HG02885 (cell line): ENCODE measurements at regions not wholly inside any gene's neighbourhood (a gene's known extent, or its start where the extent isn't known, plus 50 kb on each side); places are given as distances from the start of the nearest gene placed in this dataset.

Experiments
- ATAC-seq: cut with Tn5 transposase; IDR thresholded peaks from one replicate; pipeline ENCODE4 v1.9.1; 2021; ENCODE audit warnings: mild to moderate bottlenecking; ENCODE audit not compliant: unreplicated experiment, poor library complexity

- ATAC-seq: no peak
Observed at GRCh38 chr1:116230712-116231111, 119.5 kb downstream of the MAB21L3 start.

DNA sequence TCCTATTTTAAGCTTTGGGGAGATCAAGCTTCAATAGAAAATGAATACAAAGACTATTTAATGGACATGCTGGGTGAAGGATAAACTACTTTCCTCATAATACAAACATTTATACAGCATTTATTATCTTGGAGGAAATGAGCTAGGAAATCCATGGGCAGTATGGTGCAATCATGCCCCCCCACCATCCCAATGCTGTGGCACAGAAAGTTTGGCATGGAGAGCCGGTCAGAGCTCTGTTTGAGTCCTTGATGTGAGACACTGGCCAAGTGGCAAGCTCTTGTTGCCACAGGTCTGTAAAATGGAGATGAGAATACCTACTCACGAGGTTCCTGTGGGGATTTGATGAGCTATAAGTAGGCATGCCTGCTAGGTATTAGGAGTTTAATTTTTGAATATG is 120.6 kb downstream of the MAB21L3 start:
- no peak for ATAC-seq

DNA sequence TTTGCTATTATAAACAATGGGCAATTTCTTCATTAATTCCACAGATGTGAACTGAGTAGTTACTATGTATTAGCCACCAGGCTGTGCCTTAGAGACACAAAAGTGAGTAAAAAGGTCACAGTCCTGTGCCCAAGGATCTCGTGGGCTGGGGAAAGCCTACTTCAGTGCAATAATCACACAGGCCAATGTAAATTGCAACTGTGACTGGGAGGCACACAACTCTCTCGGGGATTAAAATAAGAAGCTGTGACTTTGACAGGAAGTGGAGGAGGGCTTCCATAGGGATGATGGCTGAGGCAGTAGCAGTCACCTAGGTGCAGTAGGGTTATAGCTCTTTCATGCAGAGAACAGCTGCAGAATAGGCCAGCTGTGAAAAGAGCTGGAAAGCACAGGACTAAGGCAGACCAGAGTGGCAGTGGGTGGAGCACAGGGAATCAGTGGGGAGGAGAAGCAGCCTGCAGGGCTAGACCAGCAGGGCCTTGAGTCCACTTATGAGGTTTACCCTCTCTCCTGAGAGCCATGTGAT is 121.9 kb downstream of the MAB21L3 start:
- ATAC-seq: peak; percentile 50

- no peak for ATAC-seq
Observed at GRCh38 chr1:116234429-116234828, 123.2 kb downstream of the MAB21L3 start.

GRCh38 chr1:116239916-116240315 is 128.7 kb downstream of the MAB21L3 start:
- ATAC-seq: no peak

DNA sequence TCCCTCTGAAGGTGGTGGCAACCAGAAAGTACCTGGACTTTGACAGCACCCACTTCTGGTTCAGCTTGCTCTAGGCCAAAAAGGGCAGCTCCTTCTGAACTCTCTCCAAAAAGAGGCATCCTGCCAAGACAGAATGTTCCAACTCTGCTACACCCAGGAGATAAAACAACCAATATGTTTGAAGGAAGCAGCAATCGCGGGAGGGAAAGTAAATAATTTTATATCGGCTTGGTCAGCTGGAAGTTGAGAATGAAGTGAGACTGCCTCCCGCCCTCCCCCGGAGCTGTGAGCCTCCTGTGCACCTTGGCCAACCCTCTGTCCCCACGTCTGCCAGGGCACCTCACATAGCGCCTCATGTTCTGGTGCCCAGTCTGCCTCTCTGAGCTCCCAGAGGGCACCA is 130.3 kb upstream of the ATP1A1 start:
- no peak for ATAC-seq

- ATAC-seq: no peak
Observed at GRCh38 chr1:116243333-116244054, 129.6 kb upstream of the ATP1A1 start.

GRCh38 chr1:116246174-116246573 is 126.9 kb upstream of the ATP1A1 start:
- ATAC-seq: no peak

DNA sequence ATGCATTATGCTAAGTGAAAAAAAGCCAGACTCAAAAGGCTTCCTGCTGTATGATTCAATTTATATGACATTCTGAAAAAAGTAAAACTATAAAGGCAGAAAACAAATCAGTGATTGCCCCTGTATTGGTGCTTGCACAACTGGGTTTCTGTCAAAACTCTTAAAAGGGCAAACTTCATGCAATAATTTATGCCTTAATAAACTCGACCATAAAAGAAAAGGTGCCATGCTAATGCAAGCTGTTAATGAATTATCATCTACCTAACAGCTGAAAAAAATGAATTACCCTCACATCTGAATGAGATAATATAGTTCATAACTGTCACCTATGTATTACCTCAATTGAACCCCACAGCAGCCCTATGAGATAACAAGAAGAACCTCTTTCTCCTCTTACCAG is 120.8 kb upstream of the ATP1A1 start:
- no peak for ATAC-seq

DNA sequence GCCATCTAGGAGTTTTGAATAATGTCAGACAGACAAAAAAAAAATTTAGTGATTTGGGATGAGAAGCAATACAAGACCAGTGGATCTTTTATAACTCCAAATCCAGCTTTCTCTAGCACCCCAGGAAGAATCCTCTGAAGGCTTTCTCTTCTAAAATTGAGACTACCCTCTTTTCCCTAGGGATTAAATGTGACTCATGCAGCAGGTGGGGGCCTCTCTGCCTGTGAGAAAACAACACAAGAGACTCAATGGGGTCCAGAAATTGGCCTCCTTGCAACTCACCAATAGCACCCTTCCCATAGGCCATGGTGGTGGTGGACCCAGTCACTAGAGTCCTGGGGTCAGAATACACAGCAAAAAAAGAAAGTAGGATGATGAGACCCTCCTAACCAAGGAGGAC is 120.3 kb upstream of the ATP1A1 start:
- no peak for ATAC-seq

GRCh38 chr1:116253566-116254382 is 119.3 kb upstream of the ATP1A1 start:
- no peak for ATAC-seq

DNA sequence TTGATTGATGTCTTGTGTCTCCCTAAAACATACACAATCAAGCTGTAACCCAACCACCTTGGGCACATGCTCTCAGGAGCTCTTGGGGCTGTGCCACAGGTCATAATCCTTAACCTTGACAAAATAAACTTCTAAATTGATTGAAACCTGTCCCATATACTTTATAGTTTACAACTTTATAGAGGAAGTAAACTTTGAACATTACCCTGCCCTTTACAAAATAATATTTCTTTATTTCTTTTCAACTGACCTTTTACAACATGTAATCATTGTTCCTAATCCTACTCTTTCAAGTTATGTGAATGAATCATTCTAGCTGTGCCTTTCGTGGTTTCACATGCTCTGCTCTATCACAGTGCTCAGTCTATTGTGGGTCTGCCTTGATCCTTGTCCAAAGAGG is 118.3 kb upstream of the ATP1A1 start:
- ATAC-seq: no peak

DNA sequence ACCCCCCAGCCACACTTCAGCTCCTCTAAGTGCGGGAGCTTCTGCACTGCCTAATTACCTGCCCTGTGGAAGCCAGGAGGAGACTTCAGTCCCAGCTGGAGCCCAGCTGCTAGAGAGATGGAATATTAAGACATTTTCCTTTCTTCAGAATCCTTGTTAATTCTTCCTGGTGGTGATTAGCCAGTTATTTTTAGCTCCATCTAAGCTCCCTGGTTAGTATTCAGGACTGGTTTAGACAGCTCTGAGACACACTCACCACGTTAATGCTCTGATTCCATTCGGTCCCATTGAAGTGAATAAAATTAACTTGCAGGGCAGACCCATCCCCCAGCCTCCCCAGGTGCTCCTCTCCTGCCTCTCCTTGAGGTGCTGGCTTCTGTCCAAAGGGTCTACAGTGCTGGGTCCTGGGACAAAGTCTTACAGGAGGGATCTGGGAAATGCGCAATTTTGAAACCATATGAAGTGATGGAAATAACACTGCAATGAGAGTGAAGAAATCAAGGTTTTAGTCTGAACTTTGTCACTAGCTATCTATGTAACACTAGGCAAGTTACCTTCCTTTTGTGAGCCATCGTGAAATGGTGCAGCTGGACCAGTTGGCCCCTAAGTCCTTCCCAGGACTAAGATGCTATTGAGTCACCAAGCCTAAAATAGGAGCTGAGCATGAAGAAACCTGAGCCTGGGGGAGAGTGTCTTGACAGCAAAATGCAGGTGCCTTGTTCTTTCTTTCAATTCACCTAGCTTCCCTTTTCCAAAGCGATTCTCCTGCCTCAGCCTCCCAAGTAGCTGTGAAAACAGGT is 117.4 kb upstream of the ATP1A1 start:
- no peak for ATAC-seq

GRCh38 chr1:116256286-116256649 is 116.8 kb upstream of the ATP1A1 start:
- no peak for ATAC-seq

GRCh38 chr1:116256875-116257274 is 116.2 kb upstream of the ATP1A1 start:
- ATAC-seq: no peak

GRCh38 chr1:116257341-116257767 is 115.7 kb upstream of the ATP1A1 start:
- peak; percentile 83 for ATAC-seq

DNA sequence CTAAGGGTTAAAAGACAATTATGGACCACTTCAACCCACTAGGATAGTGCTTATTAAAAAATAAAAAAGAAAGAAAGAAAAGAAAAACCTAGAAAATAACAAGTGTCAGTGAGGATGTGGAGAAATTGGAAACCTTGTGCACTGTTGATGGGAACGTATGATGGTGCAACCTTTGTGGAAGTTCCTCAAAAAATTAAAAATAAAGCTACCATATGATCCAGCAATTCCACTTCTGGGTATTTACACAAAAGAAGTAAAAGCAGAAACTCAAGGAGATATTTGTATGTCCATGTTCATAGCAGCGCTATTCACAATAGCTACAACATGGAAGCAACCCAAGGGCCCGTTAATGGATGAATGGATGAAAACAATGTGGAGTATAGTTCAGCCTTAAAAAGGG is 115.2 kb upstream of the ATP1A1 start:
- ATAC-seq: no peak

- ATAC-seq: no peak
Observed at GRCh38 chr1:116258668-116259419, 114.2 kb upstream of the ATP1A1 start.

DNA sequence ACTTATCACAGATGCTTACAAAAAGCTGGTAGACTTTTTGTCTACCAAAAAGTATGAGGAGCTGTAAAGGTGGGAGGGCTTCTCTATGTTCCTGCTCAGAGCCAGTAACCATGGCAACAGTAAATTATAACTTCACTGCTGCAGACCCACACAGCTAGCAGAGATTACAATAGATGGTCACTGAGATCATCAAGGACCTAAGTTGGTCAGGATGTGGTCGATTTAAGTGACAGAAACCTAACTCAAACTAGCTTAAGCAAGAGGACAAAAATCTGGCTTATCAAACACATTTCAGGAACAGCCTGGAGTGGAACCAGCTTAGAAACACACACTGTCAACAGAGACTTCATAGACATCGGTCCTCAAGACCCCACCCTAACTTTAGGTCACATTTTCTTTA is 113.4 kb upstream of the ATP1A1 start:
- no peak for ATAC-seq

DNA sequence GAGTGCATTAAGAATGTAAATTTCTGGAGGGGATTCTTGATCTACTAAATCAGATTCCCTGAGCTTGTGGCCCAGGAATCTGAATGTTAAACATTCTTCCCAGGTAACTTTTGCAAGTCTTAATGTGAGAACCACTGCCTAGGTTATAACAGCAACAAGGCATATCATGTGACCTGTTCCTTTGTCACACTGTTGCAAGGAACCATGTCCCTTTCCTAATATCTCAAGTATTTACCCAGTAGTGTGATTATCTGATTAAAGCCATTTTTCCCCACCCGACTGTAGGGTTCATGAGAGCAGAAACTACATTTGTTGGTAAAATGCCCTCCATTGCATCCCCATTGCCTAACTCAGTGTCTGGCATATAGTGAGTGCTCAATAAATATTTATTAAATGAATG is 112.9 kb upstream of the ATP1A1 start:
- ATAC-seq: no peak
